CD14-positive monocyte (primary cell): ENCODE measurements at regions not wholly inside any gene's neighbourhood (a gene's known extent, or its start where the extent isn't known, plus 50 kb on each side); places are given as distances from the start of the nearest gene placed in this dataset.

Source experiments
- DNase-seq, 3 donors: peaks; one replicate each; pipeline ENCODE4 v3.0.0-alpha.2; 2011 to 2022
- H2AFZ ChIP-seq: 2 replicates; pipeline ENCODE4 v1.6.0; 2012; ENCODE audit warnings: mild to moderate bottlenecking, low read depth, low read length, inconsistent platforms; ENCODE audit not compliant: insufficient read depth, poor library complexity, severe bottlenecking
- H3K27ac ChIP-seq, 2 donors: 1 replicate in 1 of 2; 2 replicates in 1 of 2; pipeline ENCODE4 v1.5.1; 2012 to 2013; ENCODE audit warnings: low read length in 2 of 2, control low read depth in 1 of 2, inconsistent platforms in 1 of 2, low read depth in 1 of 2, mild to moderate bottlenecking in 1 of 2
- H3K27me3 ChIP-seq, 2 donors: one replicate each; pipeline versions ENCODE4 v1.6.0 to v1.6.1; 2011 to 2013; ENCODE audit warnings: low read length in 2 of 2; ENCODE audit not compliant: control insufficient read depth in 2 of 2, insufficient read depth in 2 of 2
- H3K36me3 ChIP-seq, 2 donors: replicated peaks in 1 of 2; 1 replicate in 1 of 2; 2 replicates in 1 of 2; pipeline versions ENCODE4 v1.5.1 to v1.6.1; 2012 to 2013; ENCODE audit warnings: low read length in 2 of 2, control low read depth in 1 of 2, inconsistent platforms in 1 of 2, mild to moderate bottlenecking in 1 of 2; ENCODE audit not compliant: insufficient read depth in 2 of 2, control insufficient read depth in 1 of 2
- H3K4me1 ChIP-seq, 2 donors: 1 replicate in 1 of 2; 2 replicates in 1 of 2; pipeline versions ENCODE4 v1.5.1 to v1.6.1; 2012 to 2013; ENCODE audit warnings: low read length in 2 of 2, control low read depth in 1 of 2, inconsistent platforms in 1 of 2, mild to moderate bottlenecking in 1 of 2, moderate library complexity in 1 of 2; ENCODE audit not compliant: insufficient read depth in 2 of 2, control insufficient read depth in 1 of 2
- H3K4me2 ChIP-seq: replicated peaks from 2 replicates; pipeline ENCODE3; 2012; ENCODE audit warnings: low read length, moderate library complexity, mild to moderate bottlenecking; ENCODE audit not compliant: poor library complexity, severe bottlenecking; ENCODE audit errors: extremely low read depth
- H3K4me3 ChIP-seq, 3 experiments: fragments of 200-600 bp in 1 of 3; sonication (generic) in 1 of 3; replicated peaks in 1 of 3; 1 replicate in 2 of 3; 2 replicates in 1 of 3; pipeline ENCODE4 v1.5.1; 2011 to 2013; ENCODE audit warnings: low read length in 3 of 3, mild to moderate bottlenecking in 3 of 3, control low read depth in 2 of 3, low read depth in 2 of 3, inconsistent platforms in 1 of 3, moderate library complexity in 1 of 3
- H3K79me2 ChIP-seq: 2 replicates; pipeline ENCODE4 v1.6.0; 2012; ENCODE audit warnings: mild to moderate bottlenecking, control low read depth, inconsistent platforms, low read length, moderate library complexity; ENCODE audit not compliant: insufficient read depth
- H3K9ac ChIP-seq: 2 replicates; pipeline ENCODE4 v1.6.0; 2017; ENCODE audit warnings: low read length, mild to moderate bottlenecking; ENCODE audit not compliant: insufficient read depth, poor library complexity, severe bottlenecking
- H3K9me3 ChIP-seq, 2 donors: replicated peaks in 1 of 2; 1 replicate in 1 of 2; 2 replicates in 1 of 2; pipeline versions ENCODE4 v1.5.1 to v1.6.1; 2012 to 2013; ENCODE audit warnings: low read length in 2 of 2, control low read depth in 1 of 2; ENCODE audit not compliant: control insufficient read depth in 1 of 2, insufficient read depth in 1 of 2
- H4K20me1 ChIP-seq: 2 replicates; pipeline ENCODE4 v1.6.0; 2012; ENCODE audit warnings: mild to moderate bottlenecking, low read length, control low read depth, moderate library complexity; ENCODE audit not compliant: insufficient read depth
- H3K27ac Mint-ChIP-seq, 7 donors: one replicate each; pipeline ENCODE4 v1.8.0; 2020; ENCODE audit warnings: mild to moderate bottlenecking in 7 of 7, mixed read lengths in 7 of 7, moderate library complexity in 6 of 7, inconsistent platforms in 2 of 7
- H3K27me3 Mint-ChIP-seq, 3 donors: one replicate each; pipeline ENCODE4 v1.8.0; 2021 to 2022; ENCODE audit warnings: low read depth in 3 of 3, mild to moderate bottlenecking in 3 of 3, mixed read lengths in 3 of 3, moderate library complexity in 3 of 3, inconsistent platforms in 1 of 3
- H3K36me3 Mint-ChIP-seq, 2 donors: one replicate each; pipeline ENCODE4 v1.8.0; 2020; ENCODE audit warnings: mixed read lengths in 2 of 2, inconsistent platforms in 1 of 2, mild to moderate bottlenecking in 1 of 2
- H3K4me1 Mint-ChIP-seq: one replicate; pipeline ENCODE4 v1.8.0; 2020; ENCODE audit warnings: mild to moderate bottlenecking, mixed read lengths
- H3K4me3 Mint-ChIP-seq, 2 donors: one replicate each; pipeline ENCODE4 v1.8.0; 2020; ENCODE audit warnings: mild to moderate bottlenecking in 2 of 2, mixed read lengths in 2 of 2, moderate library complexity in 1 of 2
- H3K9me3 Mint-ChIP-seq, 7 donors: one replicate each; pipeline ENCODE4 v1.8.0; 2020 to 2022; ENCODE audit warnings: mixed read lengths in 7 of 7, mild to moderate bottlenecking in 6 of 7, moderate library complexity in 6 of 7, inconsistent platforms in 2 of 7
- CTCF ChIP-seq: fragments of 200-600 bp; IDR thresholded peaks from one replicate; pipeline ENCODE4 v1.8.0; 2022; ENCODE audit warnings: antibody characterized with exemption, mild to moderate bottlenecking
- whole genome bisulfite sequencing: methylation state at CpG from one replicate; pipeline ENCODE4 v1.1.5; 2013; ENCODE audit warnings: missing lambda C conversion rate; ENCODE audit not compliant: insufficient coverage; 5-methylcytosine and 5-hydroxymethylcytosine counted together
- intact Hi-C, 2 donors: fragments of 100-400 bp; cut with micrococcal nuclease; formaldehyde crosslinking; loops; one replicate each; pipeline versions ENCODE4 v1.15.0 to v1.15.1; 2023

- no peaks in the 10 kb centered on the region for H3K4me1 ChIP-seq
- H3K27ac ChIP-seq, result no peak overlapping the region
- H2AFZ ChIP-seq, result no peak overlapping the region
- no peaks in the 10 kb centered on the region for H3K9me3 ChIP-seq
- H3K27me3 Mint-ChIP-seq, result no peaks in the 10 kb centered on the region
- H3K27ac Mint-ChIP-seq, result no peak overlapping the region
- no peak overlapping the region for H3K4me3 Mint-ChIP-seq
- H3K36me3 ChIP-seq, result no peaks in the 10 kb centered on the region
- H3K4me2 ChIP-seq, result no peak overlapping the region
- whole genome bisulfite sequencing, result no CpG with 5 or more reads among the region's 2 CpGs
- H4K20me1 ChIP-seq, result no peaks in the 10 kb centered on the region
- H3K27me3 ChIP-seq, result no peaks in the 10 kb centered on the region
- TF ChIP-seq CTCF, result no peak
- no peak for DNase-seq
- H3K9ac ChIP-seq, result no peak overlapping the region
- H3K79me2 ChIP-seq, result no peaks in the 10 kb centered on the region
- H3K4me3 ChIP-seq, result no peak overlapping the region
- peaks cover 0 to 2% (median 0%) of the 10 kb centered on the region in 7 donors for H3K9me3 Mint-ChIP-seq
- intact Hi-C loops, result no loop called here
- H3K4me1 Mint-ChIP-seq, result no peaks in the 10 kb centered on the region
- H3K36me3 Mint-ChIP-seq, result no peaks in the 10 kb centered on the region
Observed at GRCh38 chr10:9469663-9470205, 1415.2 kb downstream of the GATA3 start.

- no peak overlapping the region for H3K27ac Mint-ChIP-seq
- H3K27me3 ChIP-seq, result no peaks in the 10 kb centered on the region
- no peaks in the 10 kb centered on the region for H3K4me1 ChIP-seq
- H3K36me3 ChIP-seq, result no peaks in the 10 kb centered on the region
- no peak overlapping the region for H3K27ac ChIP-seq
- WGBS, result no CpG with 5 or more reads among the region's 1 CpG
- H3K27me3 Mint-ChIP-seq, result no peaks in the 10 kb centered on the region
- H3K4me1 Mint-ChIP-seq, result no peaks in the 10 kb centered on the region
- no peak overlapping the region for H3K4me3 Mint-ChIP-seq
- H3K4me3 ChIP-seq, result no peak overlapping the region
- no peaks in the 10 kb centered on the region for H3K36me3 Mint-ChIP-seq
- H3K9me3 Mint-ChIP-seq, result peaks cover 0 to 2% (median 0%) of the 10 kb centered on the region in 7 donors
- DNase-seq, result no peak
- no peak overlapping the region for H3K9ac ChIP-seq
- TF ChIP-seq CTCF, result no peak
- H3K4me2 ChIP-seq, result no peak overlapping the region
- H4K20me1 ChIP-seq, result no peaks in the 10 kb centered on the region
- intact Hi-C loops, result no loop called here
- no peaks in the 10 kb centered on the region for H3K79me2 ChIP-seq
- H3K9me3 ChIP-seq, result no peaks in the 10 kb centered on the region
- no peak overlapping the region for H2AFZ ChIP-seq
Observed at GRCh38 chr10:9470581-9470980, 1416.1 kb downstream of the GATA3 start.
